ENCODE measurements at regions not wholly inside any gene's neighbourhood (a gene's known extent, or its start where the extent isn't known, plus 50 kb on each side); places are given as distances from the start of the nearest gene placed in this dataset.

GRCh38 chr4:24373704-24374103, 210.7 kb downstream of the DHX15 start:
- Histone ChIP-seq H3K4me2 (no peak overlapping the region), H3K27ac (no peak overlapping the region), H3K4me3 (no peak overlapping the region), H3K4me1 (no peaks in the 10 kb centered on the region), H3K9me3 (no peaks in the 10 kb centered on the region)
- ChIA-PET POLR2A (no interaction called here), CTCF (no interaction called here)
- 2% methylated on average over 2 of the region's 2 CpGs for WGBS (ENCODE audit: missing lambda C conversion rate)
- TF ChIP-seq RARB (CRISPR knock-in tag; IDR thresholded peaks at IDR 0.05) (no peak), CBX2 (IDR thresholded peaks at IDR 0.05; ENCODE audit: borderline replicate concordance, low read depth) (no peak), CHD2 (IDR thresholded peaks at IDR 0.05; ENCODE audit: low read length, partially characterized antibody) (no peak), HDAC2 (IDR thresholded peaks at IDR 0.05) (no peak), HEYL (CRISPR knock-in tag; IDR thresholded peaks at IDR 0.05) (no peak), KDM1A (IDR thresholded peaks at IDR 0.05; ENCODE audit: low read depth) (no peak), NR3C1 (IDR thresholded peaks at IDR 0.05) (no peak), RNF2 (IDR thresholded peaks at IDR 0.05; ENCODE audit: borderline replicate concordance, low read depth) (no peak)
- ATAC-seq, result no peak
- no peak for DNase-seq (ENCODE audit: low read depth in 1 of 2, low spot score in 1 of 2)
- no peak for FAIRE-seq

GRCh38 chr4:24372881-24373280, 211.5 kb downstream of the DHX15 start:
- H3K27ac ChIP-seq, result no peak overlapping the region
- POLR2A ChIA-PET, result no interaction called here
- CTCF ChIA-PET, result no interaction called here
- 76% methylated on average over 7 of the region's 9 CpGs for WGBS (ENCODE audit: missing lambda C conversion rate)
- no peak overlapping the region for H3K4me2 ChIP-seq
- FAIRE-seq (no peak), DNase-seq (ENCODE audit: low read depth in 1 of 2, low spot score in 1 of 2) (no peak), ATAC-seq (no peak)
- no peaks in the 10 kb centered on the region for H3K4me1 ChIP-seq
- H3K9me3 ChIP-seq, result no peaks in the 10 kb centered on the region
- TF ChIP-seq E2F6 (IDR thresholded peaks at IDR 0.05; ENCODE audit: borderline replicate concordance, low read depth) (no peak), NPAS2 (CRISPR knock-in tag; IDR thresholded peaks at IDR 0.05; ENCODE audit: borderline replicate concordance) (no peak), ZNF302 (CRISPR knock-in tag; IDR thresholded peaks at IDR 0.05) (no peak), ATOH8 (CRISPR knock-in tag; IDR thresholded peaks at IDR 0.05; ENCODE audit: low read depth) (no peak), RCOR1 (IDR thresholded peaks at IDR 0.05; ENCODE audit: low read depth, low read length) (no peak), JUN (IDR thresholded peaks at IDR 0.05) (no peak), CHD4 (IDR thresholded peaks at IDR 0.05; ENCODE audit: borderline replicate concordance) (no peak), BHLHE40 (IDR thresholded peaks at IDR 0.05; ENCODE audit: low read depth, low read length) (no peak), FOSL2 (IDR thresholded peaks at IDR 0.05) (no peak), FOSL2 (CRISPR knock-in tag; IDR thresholded peaks at IDR 0.05) (no peak), CBX8 (IDR thresholded peaks at IDR 0.05) (no peak), ESRRA (IDR thresholded peaks at IDR 0.05; ENCODE audit: borderline replicate concordance, low read length) (no peak)
- no peak overlapping the region for H3K4me3 ChIP-seq

- DNase-seq (ENCODE audit: low read depth in 1 of 2, low spot score in 1 of 2) (no peak), FAIRE-seq (no peak), ATAC-seq (no peak)
- TF ChIP-seq CEBPB (IDR thresholded peaks at IDR 0.05) (no peak), CHD2 (IDR thresholded peaks at IDR 0.05; ENCODE audit: low read length, partially characterized antibody) (no peak), POLR2A (IDR thresholded peaks at IDR 0.05; ENCODE audit: low read length) (no peak), CHD4 (IDR thresholded peaks at IDR 0.05; ENCODE audit: borderline replicate concordance) (no peak), KDM1A (IDR thresholded peaks at IDR 0.05; ENCODE audit: low read depth) (no peak), USF2 (IDR thresholded peaks at IDR 0.05) (no peak), HES2 (IDR thresholded peaks at IDR 0.05) (no peak), HEYL (CRISPR knock-in tag; IDR thresholded peaks at IDR 0.05) (no peak), ATOH8 (CRISPR knock-in tag; IDR thresholded peaks at IDR 0.05; ENCODE audit: low read depth) (no peak), JUNB (IDR thresholded peaks at IDR 0.05) (no peak), HOXB13 (CRISPR knock-in tag; IDR thresholded peaks at IDR 0.05; ENCODE audit: low read depth) (no peak), MAX (IDR thresholded peaks at IDR 0.05) (no peak), TP53 (CRISPR knock-in tag; IDR thresholded peaks at IDR 0.05) (no peak), NFE2L2 (conservative IDR thresholded peaks at IDR 0.05; ENCODE audit: low read length) (no peak), RFX5 (IDR thresholded peaks at IDR 0.05) (no peak), FOSB (CRISPR knock-in tag; IDR thresholded peaks at IDR 0.05) (no peak)
- ChIA-PET CTCF (no interaction called here), POLR2A (no interaction called here)
- Histone ChIP-seq H3K9me3 (no peaks in the 10 kb centered on the region), H3K4me1 (no peaks in the 10 kb centered on the region), H3K4me2 (no peak overlapping the region), H3K4me3 (no peak overlapping the region), H3K27ac (no peak overlapping the region)
- 56% methylated on average over 4 of the region's 4 CpGs for WGBS (ENCODE audit: missing lambda C conversion rate)
Observed at GRCh38 chr4:24372341-24372740, 212.0 kb downstream of the DHX15 start.

Data from A549 (cell line).